CD14-positive monocyte (primary cell): ENCODE measurements at regions not wholly inside any gene's neighbourhood (a gene's known extent, or its start where the extent isn't known, plus 50 kb on each side); places are given as distances from the start of the nearest gene placed in this dataset.
A peak's percentile ranks its signal among the peaks of the same experiment; 100 is the strongest.

Source experiments
- DNase-seq, 3 donors: peaks; one replicate each; pipeline ENCODE4 v3.0.0-alpha.2; 2011 to 2022
- H2AFZ ChIP-seq: 2 replicates; pipeline ENCODE4 v1.6.0; 2012; ENCODE audit warnings: mild to moderate bottlenecking, low read depth, low read length, inconsistent platforms; ENCODE audit not compliant: insufficient read depth, poor library complexity, severe bottlenecking
- H3K27ac ChIP-seq, 2 donors: 1 replicate in 1 of 2; 2 replicates in 1 of 2; pipeline ENCODE4 v1.5.1; 2012 to 2013; ENCODE audit warnings: low read length in 2 of 2, control low read depth in 1 of 2, inconsistent platforms in 1 of 2, low read depth in 1 of 2, mild to moderate bottlenecking in 1 of 2
- H3K27me3 ChIP-seq, 2 donors: one replicate each; pipeline versions ENCODE4 v1.6.0 to v1.6.1; 2011 to 2013; ENCODE audit warnings: low read length in 2 of 2; ENCODE audit not compliant: control insufficient read depth in 2 of 2, insufficient read depth in 2 of 2
- H3K36me3 ChIP-seq, 2 donors: replicated peaks in 1 of 2; 1 replicate in 1 of 2; 2 replicates in 1 of 2; pipeline versions ENCODE4 v1.5.1 to v1.6.1; 2012 to 2013; ENCODE audit warnings: low read length in 2 of 2, control low read depth in 1 of 2, inconsistent platforms in 1 of 2, mild to moderate bottlenecking in 1 of 2; ENCODE audit not compliant: insufficient read depth in 2 of 2, control insufficient read depth in 1 of 2
- H3K4me1 ChIP-seq, 2 donors: 1 replicate in 1 of 2; 2 replicates in 1 of 2; pipeline versions ENCODE4 v1.5.1 to v1.6.1; 2012 to 2013; ENCODE audit warnings: low read length in 2 of 2, control low read depth in 1 of 2, inconsistent platforms in 1 of 2, mild to moderate bottlenecking in 1 of 2, moderate library complexity in 1 of 2; ENCODE audit not compliant: insufficient read depth in 2 of 2, control insufficient read depth in 1 of 2
- H3K4me2 ChIP-seq: replicated peaks from 2 replicates; pipeline ENCODE3; 2012; ENCODE audit warnings: low read length, moderate library complexity, mild to moderate bottlenecking; ENCODE audit not compliant: poor library complexity, severe bottlenecking; ENCODE audit errors: extremely low read depth
- H3K4me3 ChIP-seq, 3 experiments: fragments of 200-600 bp in 1 of 3; sonication (generic) in 1 of 3; replicated peaks in 1 of 3; 1 replicate in 2 of 3; 2 replicates in 1 of 3; pipeline ENCODE4 v1.5.1; 2011 to 2013; ENCODE audit warnings: low read length in 3 of 3, mild to moderate bottlenecking in 3 of 3, control low read depth in 2 of 3, low read depth in 2 of 3, inconsistent platforms in 1 of 3, moderate library complexity in 1 of 3
- H3K79me2 ChIP-seq: 2 replicates; pipeline ENCODE4 v1.6.0; 2012; ENCODE audit warnings: mild to moderate bottlenecking, control low read depth, inconsistent platforms, low read length, moderate library complexity; ENCODE audit not compliant: insufficient read depth
- H3K9ac ChIP-seq: 2 replicates; pipeline ENCODE4 v1.6.0; 2017; ENCODE audit warnings: low read length, mild to moderate bottlenecking; ENCODE audit not compliant: insufficient read depth, poor library complexity, severe bottlenecking
- H3K9me3 ChIP-seq, 2 donors: replicated peaks in 1 of 2; 1 replicate in 1 of 2; 2 replicates in 1 of 2; pipeline versions ENCODE4 v1.5.1 to v1.6.1; 2012 to 2013; ENCODE audit warnings: low read length in 2 of 2, control low read depth in 1 of 2; ENCODE audit not compliant: control insufficient read depth in 1 of 2, insufficient read depth in 1 of 2
- H4K20me1 ChIP-seq: 2 replicates; pipeline ENCODE4 v1.6.0; 2012; ENCODE audit warnings: mild to moderate bottlenecking, low read length, control low read depth, moderate library complexity; ENCODE audit not compliant: insufficient read depth
- H3K27ac Mint-ChIP-seq, 7 donors: one replicate each; pipeline ENCODE4 v1.8.0; 2020; ENCODE audit warnings: mild to moderate bottlenecking in 7 of 7, mixed read lengths in 7 of 7, moderate library complexity in 6 of 7, inconsistent platforms in 2 of 7
- H3K27me3 Mint-ChIP-seq, 3 donors: one replicate each; pipeline ENCODE4 v1.8.0; 2021 to 2022; ENCODE audit warnings: low read depth in 3 of 3, mild to moderate bottlenecking in 3 of 3, mixed read lengths in 3 of 3, moderate library complexity in 3 of 3, inconsistent platforms in 1 of 3
- H3K36me3 Mint-ChIP-seq, 2 donors: one replicate each; pipeline ENCODE4 v1.8.0; 2020; ENCODE audit warnings: mixed read lengths in 2 of 2, inconsistent platforms in 1 of 2, mild to moderate bottlenecking in 1 of 2
- H3K4me1 Mint-ChIP-seq: one replicate; pipeline ENCODE4 v1.8.0; 2020; ENCODE audit warnings: mild to moderate bottlenecking, mixed read lengths
- H3K4me3 Mint-ChIP-seq, 2 donors: one replicate each; pipeline ENCODE4 v1.8.0; 2020; ENCODE audit warnings: mild to moderate bottlenecking in 2 of 2, mixed read lengths in 2 of 2, moderate library complexity in 1 of 2
- H3K9me3 Mint-ChIP-seq, 7 donors: one replicate each; pipeline ENCODE4 v1.8.0; 2020 to 2022; ENCODE audit warnings: mixed read lengths in 7 of 7, mild to moderate bottlenecking in 6 of 7, moderate library complexity in 6 of 7, inconsistent platforms in 2 of 7
- CTCF ChIP-seq: fragments of 200-600 bp; IDR thresholded peaks from one replicate; pipeline ENCODE4 v1.8.0; 2022; ENCODE audit warnings: antibody characterized with exemption, mild to moderate bottlenecking
- WGBS: methylation state at CpG from one replicate; pipeline ENCODE4 v1.1.5; 2013; ENCODE audit warnings: missing lambda C conversion rate; ENCODE audit not compliant: insufficient coverage; 5-methylcytosine and 5-hydroxymethylcytosine counted together
- intact Hi-C, 2 donors: fragments of 100-400 bp; cut with micrococcal nuclease; formaldehyde crosslinking; loops; one replicate each; pipeline versions ENCODE4 v1.15.0 to v1.15.1; 2023

GRCh38 chr2:145741636-145742035, 1221.7 kb upstream of the ZEB2 start:
- Mint-ChIP-seq H3K9me3 (peaks cover 0 to 4% (median 0%) of the 10 kb centered on the region in 7 donors), H3K4me1 (peaks cover 44% of the 10 kb centered on the region), H3K4me3 (no peak overlapping the region), H3K27ac (peak overlapping the region in 2 of 7 donors; percentile 5 to 46), H3K36me3 (peaks cover 0 to 2% of the 10 kb centered on the region in 2 donors), H3K27me3 (peaks cover 0 to 1% (median 0%) of the 10 kb centered on the region in 3 donors)
- H3K9ac ChIP-seq: no peak overlapping the region
- DNase-seq: peak in 1 of 3 donors; percentile 60
- no peak overlapping the region for H3K4me2 ChIP-seq
- intact Hi-C loops: no loop called here
- no peaks in the 10 kb centered on the region for H3K27me3 ChIP-seq
- no peaks in the 10 kb centered on the region for H4K20me1 ChIP-seq
- no peak overlapping the region for H2AFZ ChIP-seq
- H3K4me1 ChIP-seq: peaks cover 32 to 45% of the 10 kb centered on the region in 2 donors
- peak overlapping the region in 1 of 2 donors; percentile 21 for H3K27ac ChIP-seq
- no peaks in the 10 kb centered on the region for H3K36me3 ChIP-seq
- no peak overlapping the region for H3K4me3 ChIP-seq
- no peaks in the 10 kb centered on the region for H3K79me2 ChIP-seq
- H3K9me3 ChIP-seq: no peaks in the 10 kb centered on the region
- WGBS: no CpG with 5 or more reads among the region's 1 CpG
- TF ChIP-seq CTCF: no peak

- Mint-ChIP-seq H3K27me3 (no peaks in the 10 kb centered on the region), H3K4me3 (no peak overlapping the region), H3K4me1 (peaks cover 44% of the 10 kb centered on the region), H3K36me3 (peaks cover 0 to 2% of the 10 kb centered on the region in 2 donors), H3K9me3 (peaks cover 0 to 4% (median 0%) of the 10 kb centered on the region in 7 donors), H3K27ac (peak overlapping the region in 3 of 7 donors; percentile 5 to 46 (median 10))
- no peak overlapping the region for H3K4me3 ChIP-seq
- no peak overlapping the region for H2AFZ ChIP-seq
- H3K9ac ChIP-seq: no peak overlapping the region
- no peak overlapping the region for H3K27ac ChIP-seq
- DNase-seq: no peak
- peaks cover 32 to 45% of the 10 kb centered on the region in 2 donors for H3K4me1 ChIP-seq
- no peak overlapping the region for H3K4me2 ChIP-seq
- intact Hi-C loops: no loop called here
- no peaks in the 10 kb centered on the region for H3K79me2 ChIP-seq
- no peaks in the 10 kb centered on the region for H3K27me3 ChIP-seq
- no CpG with 5 or more reads among the region's 2 CpGs for WGBS
- H4K20me1 ChIP-seq: no peaks in the 10 kb centered on the region
- no peaks in the 10 kb centered on the region for H3K9me3 ChIP-seq
- no peaks in the 10 kb centered on the region for H3K36me3 ChIP-seq
- no peak for TF ChIP-seq CTCF
Observed at GRCh38 chr2:145741181-145741580, 1221.3 kb upstream of the ZEB2 start.
